Neural cell (in vitro differentiated cells): ENCODE measurements at regions not wholly inside any gene's neighbourhood (a gene's known extent, or its start where the extent isn't known, plus 50 kb on each side); places are given as distances from the start of the nearest gene placed in this dataset.

Experiments used
- EZH2 ChIP-seq: fragments of 200-600, 300-800 bp; shearing (Covaris generic), sonication (generic); IDR thresholded peaks from 2 replicates; pipeline ENCODE4 v1.6.1; 2014; ENCODE audit warnings: antibody characterized with exemption, low read length, borderline replicate concordance, mild to moderate bottlenecking; ENCODE audit not compliant: insufficient read depth, poor library complexity, severe bottlenecking
- MXI1 ChIP-seq: fragments of 450-650 bp; conservative IDR thresholded peaks from 2 replicates; pipeline ENCODE4 v1.6.1; 2014; ENCODE audit warnings: antibody characterized with exemption, mild to moderate bottlenecking; ENCODE audit not compliant: poor library complexity, severe bottlenecking
- RAD21 ChIP-seq: fragments of 450-650 bp; conservative IDR thresholded peaks from 2 replicates; pipeline ENCODE4 v1.6.1; 2014; ENCODE audit warnings: antibody characterized with exemption, mild to moderate bottlenecking, moderate library complexity
- TAF1 ChIP-seq: IDR thresholded peaks from 2 replicates; pipeline ENCODE4 v1.6.1; 2012; ENCODE audit warnings: low read depth
- TF ChIP-seq, protein P1 (sequence below): fragments of 450-650 bp; IDR thresholded peaks from 2 replicates; pipeline ENCODE4 v1.5.1; 2014; ENCODE audit warnings: antibody characterized with exemption, mild to moderate bottlenecking, moderate library complexity; ENCODE audit not compliant: poor library complexity, severe bottlenecking
- TF ChIP-seq, protein P2 (sequence below): IDR thresholded peaks from 2 replicates; pipeline ENCODE4 v1.6.1; 2012; ENCODE audit warnings: borderline replicate concordance

DNA sequence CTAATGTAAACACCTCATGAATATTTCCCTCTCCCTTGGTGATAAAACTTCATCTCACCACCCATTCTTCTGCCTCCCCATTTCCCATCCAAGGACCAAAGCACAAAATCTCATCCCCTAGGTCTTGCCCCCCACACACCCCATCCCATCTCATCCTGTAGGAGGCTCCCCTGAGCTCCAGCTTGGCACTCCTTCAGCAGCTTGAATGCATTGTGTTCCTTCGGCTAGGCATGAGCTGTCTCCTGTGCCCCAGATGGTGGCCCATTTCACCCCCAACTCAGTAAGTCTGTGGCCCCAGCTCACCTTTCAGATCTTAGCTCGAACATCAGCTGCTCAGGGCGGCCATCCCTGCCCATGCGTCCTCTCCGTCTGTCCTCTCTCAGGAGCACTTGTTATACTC, 203.6 kb upstream of the NR2F2 start:
- TF ChIP-seq, protein P1, sequence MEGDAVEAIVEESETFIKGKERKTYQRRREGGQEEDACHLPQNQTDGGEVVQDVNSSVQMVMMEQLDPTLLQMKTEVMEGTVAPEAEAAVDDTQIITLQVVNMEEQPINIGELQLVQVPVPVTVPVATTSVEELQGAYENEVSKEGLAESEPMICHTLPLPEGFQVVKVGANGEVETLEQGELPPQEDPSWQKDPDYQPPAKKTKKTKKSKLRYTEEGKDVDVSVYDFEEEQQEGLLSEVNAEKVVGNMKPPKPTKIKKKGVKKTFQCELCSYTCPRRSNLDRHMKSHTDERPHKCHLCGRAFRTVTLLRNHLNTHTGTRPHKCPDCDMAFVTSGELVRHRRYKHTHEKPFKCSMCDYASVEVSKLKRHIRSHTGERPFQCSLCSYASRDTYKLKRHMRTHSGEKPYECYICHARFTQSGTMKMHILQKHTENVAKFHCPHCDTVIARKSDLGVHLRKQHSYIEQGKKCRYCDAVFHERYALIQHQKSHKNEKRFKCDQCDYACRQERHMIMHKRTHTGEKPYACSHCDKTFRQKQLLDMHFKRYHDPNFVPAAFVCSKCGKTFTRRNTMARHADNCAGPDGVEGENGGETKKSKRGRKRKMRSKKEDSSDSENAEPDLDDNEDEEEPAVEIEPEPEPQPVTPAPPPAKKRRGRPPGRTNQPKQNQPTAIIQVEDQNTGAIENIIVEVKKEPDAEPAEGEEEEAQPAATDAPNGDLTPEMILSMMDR, result no peak
- TF ChIP-seq RAD21, result no peak
- TF ChIP-seq MXI1, result no peak
- TF ChIP-seq EZH2, result no peak
- TF ChIP-seq, protein P2, sequence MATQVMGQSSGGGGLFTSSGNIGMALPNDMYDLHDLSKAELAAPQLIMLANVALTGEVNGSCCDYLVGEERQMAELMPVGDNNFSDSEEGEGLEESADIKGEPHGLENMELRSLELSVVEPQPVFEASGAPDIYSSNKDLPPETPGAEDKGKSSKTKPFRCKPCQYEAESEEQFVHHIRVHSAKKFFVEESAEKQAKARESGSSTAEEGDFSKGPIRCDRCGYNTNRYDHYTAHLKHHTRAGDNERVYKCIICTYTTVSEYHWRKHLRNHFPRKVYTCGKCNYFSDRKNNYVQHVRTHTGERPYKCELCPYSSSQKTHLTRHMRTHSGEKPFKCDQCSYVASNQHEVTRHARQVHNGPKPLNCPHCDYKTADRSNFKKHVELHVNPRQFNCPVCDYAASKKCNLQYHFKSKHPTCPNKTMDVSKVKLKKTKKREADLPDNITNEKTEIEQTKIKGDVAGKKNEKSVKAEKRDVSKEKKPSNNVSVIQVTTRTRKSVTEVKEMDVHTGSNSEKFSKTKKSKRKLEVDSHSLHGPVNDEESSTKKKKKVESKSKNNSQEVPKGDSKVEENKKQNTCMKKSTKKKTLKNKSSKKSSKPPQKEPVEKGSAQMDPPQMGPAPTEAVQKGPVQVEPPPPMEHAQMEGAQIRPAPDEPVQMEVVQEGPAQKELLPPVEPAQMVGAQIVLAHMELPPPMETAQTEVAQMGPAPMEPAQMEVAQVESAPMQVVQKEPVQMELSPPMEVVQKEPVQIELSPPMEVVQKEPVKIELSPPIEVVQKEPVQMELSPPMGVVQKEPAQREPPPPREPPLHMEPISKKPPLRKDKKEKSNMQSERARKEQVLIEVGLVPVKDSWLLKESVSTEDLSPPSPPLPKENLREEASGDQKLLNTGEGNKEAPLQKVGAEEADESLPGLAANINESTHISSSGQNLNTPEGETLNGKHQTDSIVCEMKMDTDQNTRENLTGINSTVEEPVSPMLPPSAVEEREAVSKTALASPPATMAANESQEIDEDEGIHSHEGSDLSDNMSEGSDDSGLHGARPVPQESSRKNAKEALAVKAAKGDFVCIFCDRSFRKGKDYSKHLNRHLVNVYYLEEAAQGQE, result no peak
- TF ChIP-seq TAF1, result no peak
